Osteoblast (primary cell): ENCODE measurements at regions not wholly inside any gene's neighbourhood (a gene's known extent, or its start where the extent isn't known, plus 50 kb on each side); places are given as distances from the start of the nearest gene placed in this dataset.

Source experiments
- DNase-seq: peaks from one replicate; pipeline ENCODE4 v3.0.0; 2011; ENCODE audit warnings: low spot score, mixed read lengths; ENCODE audit not compliant: insufficient read length; ENCODE audit errors: missing footprints
- H2AFZ ChIP-seq: 2 replicates; pipeline ENCODE4 v1.6.0; 2011; ENCODE audit warnings: mild to moderate bottlenecking, low read length
- H3K27ac ChIP-seq: 2 replicates; pipeline ENCODE4 v1.5.1; 2011; ENCODE audit warnings: mild to moderate bottlenecking, low read depth, low read length, moderate library complexity
- H3K27me3 ChIP-seq: 2 replicates; pipeline ENCODE4 v1.6.0; 2012; ENCODE audit warnings: mild to moderate bottlenecking, control low read depth, inconsistent platforms, low read length, moderate library complexity; ENCODE audit not compliant: insufficient read depth
- H3K36me3 ChIP-seq: 2 replicates; pipeline ENCODE4 v1.5.1; 2011; ENCODE audit warnings: mild to moderate bottlenecking, low read length, control low read depth, moderate library complexity; ENCODE audit not compliant: insufficient read depth
- H3K4me1 ChIP-seq: 2 replicates; pipeline ENCODE4 v1.5.1; 2011; ENCODE audit warnings: mild to moderate bottlenecking, low read length, control low read depth, moderate library complexity; ENCODE audit not compliant: insufficient read depth
- H3K4me2 ChIP-seq: 2 replicates; pipeline ENCODE4 v1.6.0; 2011; ENCODE audit warnings: mild to moderate bottlenecking, low read length; ENCODE audit not compliant: insufficient read depth
- H3K4me3 ChIP-seq: fragments of 200-600 bp; sonication (generic); 3 replicates; pipeline ENCODE4 v1.5.1; 2012; ENCODE audit warnings: mild to moderate bottlenecking, low read length, inconsistent platforms; ENCODE audit not compliant: insufficient read depth
- H3K79me2 ChIP-seq: 2 replicates; pipeline ENCODE4 v1.6.0; 2012; ENCODE audit warnings: mild to moderate bottlenecking, low read length, control low read depth, inconsistent platforms; ENCODE audit not compliant: insufficient read depth
- H3K9me3 ChIP-seq: 2 replicates; pipeline ENCODE4 v1.5.1; 2011; ENCODE audit warnings: low read depth, low read length, control low read depth
- H4K20me1 ChIP-seq: 2 replicates; pipeline ENCODE4 v1.6.0; 2012; ENCODE audit warnings: mild to moderate bottlenecking, low read length, control low read depth; ENCODE audit not compliant: insufficient read depth
- TF ChIP-seq, protein P1 (sequence below): IDR thresholded peaks from 2 replicates; pipeline ENCODE4 v1.5.1; 2011; ENCODE audit warnings: mild to moderate bottlenecking, low read depth, low read length, moderate library complexity; ENCODE audit errors: extremely low read depth

DNA sequence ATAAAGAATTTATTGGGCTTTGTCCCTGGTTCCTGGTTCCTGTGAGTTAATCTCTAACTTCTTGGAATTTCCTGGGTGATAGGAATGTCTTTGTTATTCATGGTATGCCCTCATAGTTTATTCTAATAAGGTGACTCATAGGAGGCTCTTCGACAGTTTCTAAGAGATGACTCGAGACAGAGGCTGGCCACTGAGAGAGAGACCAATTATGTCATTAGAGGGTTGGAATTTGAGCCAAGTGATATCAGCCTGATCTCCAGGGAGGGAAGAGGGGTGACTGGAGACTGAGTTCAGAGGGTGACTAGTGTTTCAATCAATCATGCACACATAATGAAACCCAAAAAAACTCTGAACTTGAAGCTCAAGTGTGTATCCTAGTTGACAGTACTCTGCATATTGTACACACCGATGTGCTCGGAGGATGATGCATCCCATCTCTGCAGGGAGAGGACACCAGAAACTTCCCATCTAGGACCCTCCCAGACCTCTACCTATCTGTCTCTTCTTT, 185.7 kb downstream of the MTCL1 start:
- Histone ChIP-seq H3K27me3 (no peaks in the 10 kb centered on the region), H3K27ac (peak overlapping the region; percentile 77), H3K9me3 (no peaks in the 10 kb centered on the region), H3K4me3 (no peak overlapping the region), H4K20me1 (no peaks in the 10 kb centered on the region), H2AFZ (no peak overlapping the region), H3K4me1 (peaks cover 27% of the 10 kb centered on the region), H3K4me2 (peak overlapping the region; percentile 40), H3K36me3 (no peaks in the 10 kb centered on the region), H3K79me2 (no peaks in the 10 kb centered on the region)
- DNase-seq: peak; percentile 77
- TF ChIP-seq, protein P1, sequence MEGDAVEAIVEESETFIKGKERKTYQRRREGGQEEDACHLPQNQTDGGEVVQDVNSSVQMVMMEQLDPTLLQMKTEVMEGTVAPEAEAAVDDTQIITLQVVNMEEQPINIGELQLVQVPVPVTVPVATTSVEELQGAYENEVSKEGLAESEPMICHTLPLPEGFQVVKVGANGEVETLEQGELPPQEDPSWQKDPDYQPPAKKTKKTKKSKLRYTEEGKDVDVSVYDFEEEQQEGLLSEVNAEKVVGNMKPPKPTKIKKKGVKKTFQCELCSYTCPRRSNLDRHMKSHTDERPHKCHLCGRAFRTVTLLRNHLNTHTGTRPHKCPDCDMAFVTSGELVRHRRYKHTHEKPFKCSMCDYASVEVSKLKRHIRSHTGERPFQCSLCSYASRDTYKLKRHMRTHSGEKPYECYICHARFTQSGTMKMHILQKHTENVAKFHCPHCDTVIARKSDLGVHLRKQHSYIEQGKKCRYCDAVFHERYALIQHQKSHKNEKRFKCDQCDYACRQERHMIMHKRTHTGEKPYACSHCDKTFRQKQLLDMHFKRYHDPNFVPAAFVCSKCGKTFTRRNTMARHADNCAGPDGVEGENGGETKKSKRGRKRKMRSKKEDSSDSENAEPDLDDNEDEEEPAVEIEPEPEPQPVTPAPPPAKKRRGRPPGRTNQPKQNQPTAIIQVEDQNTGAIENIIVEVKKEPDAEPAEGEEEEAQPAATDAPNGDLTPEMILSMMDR: no peak

DNA sequence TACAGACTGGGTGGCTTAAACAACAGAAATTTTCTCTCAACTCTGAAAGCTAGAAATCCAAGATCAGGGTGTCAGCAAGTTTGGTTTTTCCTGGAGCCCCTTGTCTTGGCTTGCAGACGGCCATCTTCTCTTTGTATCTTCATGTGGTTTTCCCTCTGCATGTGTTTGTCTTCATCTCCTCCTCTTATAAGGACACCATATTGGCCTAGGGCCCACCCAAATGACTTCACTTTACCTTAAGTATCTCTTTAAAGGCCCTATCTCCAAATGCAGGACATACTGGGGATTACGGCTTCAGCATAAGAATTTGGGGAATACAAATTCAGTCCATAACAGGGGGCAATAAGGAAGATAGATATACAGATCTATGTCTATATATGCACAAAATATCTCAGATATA, 187.9 kb downstream of the MTCL1 start:
- Histone ChIP-seq H3K4me3 (no peak overlapping the region), H3K9me3 (peaks cover 2% of the 10 kb centered on the region), H3K27me3 (no peaks in the 10 kb centered on the region), H3K4me1 (peaks cover 31% of the 10 kb centered on the region), H4K20me1 (no peaks in the 10 kb centered on the region), H3K4me2 (no peak overlapping the region), H3K27ac (no peak overlapping the region), H2AFZ (no peak overlapping the region), H3K79me2 (no peaks in the 10 kb centered on the region), H3K36me3 (no peaks in the 10 kb centered on the region)
- TF ChIP-seq, protein P1: no peak
- DNase-seq: no peak

DNA sequence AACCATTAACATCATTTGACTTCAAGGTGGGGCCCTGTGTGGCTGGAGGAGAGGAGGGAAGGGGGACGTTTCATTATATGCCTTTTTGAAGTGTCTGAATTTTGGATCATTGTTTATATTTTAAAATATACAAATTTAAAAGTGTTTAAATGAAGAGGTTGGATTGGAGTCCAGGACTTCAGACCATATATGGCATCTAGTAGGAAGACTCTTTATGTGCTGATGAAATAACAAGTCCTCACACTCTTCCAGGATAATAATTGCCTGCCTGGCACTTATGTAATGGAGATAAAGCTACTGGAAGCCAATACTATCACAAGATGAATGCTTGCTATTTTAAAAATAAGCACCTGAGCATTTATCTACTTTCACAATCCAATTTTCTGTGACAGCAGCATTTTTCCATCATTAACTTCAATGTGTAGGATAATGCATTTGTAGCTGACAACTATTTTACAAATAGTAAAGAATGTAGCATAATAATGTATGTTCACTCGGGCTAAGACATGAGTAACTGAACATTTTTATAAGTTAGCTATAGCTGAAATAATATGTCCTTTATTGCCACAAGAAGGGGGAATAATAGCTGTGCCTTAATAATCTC, 188.4 kb downstream of the MTCL1 start:
- no peak for DNase-seq
- Histone ChIP-seq H3K27ac (no peak overlapping the region), H2AFZ (no peak overlapping the region), H3K79me2 (no peaks in the 10 kb centered on the region), H3K4me2 (no peak overlapping the region), H4K20me1 (no peaks in the 10 kb centered on the region), H3K36me3 (no peaks in the 10 kb centered on the region), H3K4me3 (no peak overlapping the region), H3K4me1 (peaks cover 31% of the 10 kb centered on the region), H3K27me3 (no peaks in the 10 kb centered on the region), H3K9me3 (peaks cover 2% of the 10 kb centered on the region)
- TF ChIP-seq, protein P1: no peak

DNA sequence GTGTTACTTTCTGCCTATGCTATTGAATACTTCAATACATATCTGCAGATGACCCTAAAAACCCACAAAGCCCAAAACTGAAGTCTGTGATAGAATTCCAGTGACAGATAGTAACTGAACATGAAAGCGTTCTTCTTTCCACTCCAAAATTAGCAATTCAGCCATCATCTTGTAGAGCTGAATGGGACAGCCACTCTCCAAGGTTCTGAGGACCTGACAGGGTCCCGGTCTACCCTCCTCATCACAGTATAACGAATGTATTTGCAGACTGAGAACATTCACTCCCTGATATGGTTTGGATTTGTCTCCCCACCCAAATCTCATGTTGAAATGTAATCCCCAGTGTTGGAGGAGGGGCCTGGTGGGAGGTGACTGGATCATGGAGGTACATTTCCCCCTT, 189.5 kb downstream of the MTCL1 start:
- H3K9me3 ChIP-seq: peaks cover 2% of the 10 kb centered on the region
- H3K79me2 ChIP-seq: no peaks in the 10 kb centered on the region
- no peak overlapping the region for H3K4me2 ChIP-seq
- no peak for DNase-seq
- H3K36me3 ChIP-seq: no peaks in the 10 kb centered on the region
- H3K27ac ChIP-seq: no peak overlapping the region
- peaks cover 24% of the 10 kb centered on the region for H3K4me1 ChIP-seq
- H2AFZ ChIP-seq: no peak overlapping the region
- H4K20me1 ChIP-seq: no peaks in the 10 kb centered on the region
- TF ChIP-seq, protein P1: no peak
- H3K4me3 ChIP-seq: no peak overlapping the region
- H3K27me3 ChIP-seq: no peaks in the 10 kb centered on the region
